ENCODE measurements at regions not wholly inside any gene's neighbourhood (a gene's known extent, or its start where the extent isn't known, plus 50 kb on each side); places are given as distances from the start of the nearest gene placed in this dataset.
"Not testable (repeated sequence)": the region's sequence is repeated elsewhere in the genome, so short reads cannot be mapped to it uniquely, and the experiment has no call there.

GRCh38 chr16:29202642-29203041, 203.9 kb downstream of the NPIPB11 start:
- H3K4me3 ChIP-seq (ENCODE audit: low read depth, low read length); DNase-seq (ENCODE audit: low read depth): not testable (repeated sequence)

GRCh38 chr16:29202025-29202632, 204.4 kb downstream of the NPIPB11 start:
- not testable (repeated sequence) for H3K4me3 ChIP-seq (ENCODE audit: low read depth, low read length); DNase-seq (ENCODE audit: low read depth)

DNA sequence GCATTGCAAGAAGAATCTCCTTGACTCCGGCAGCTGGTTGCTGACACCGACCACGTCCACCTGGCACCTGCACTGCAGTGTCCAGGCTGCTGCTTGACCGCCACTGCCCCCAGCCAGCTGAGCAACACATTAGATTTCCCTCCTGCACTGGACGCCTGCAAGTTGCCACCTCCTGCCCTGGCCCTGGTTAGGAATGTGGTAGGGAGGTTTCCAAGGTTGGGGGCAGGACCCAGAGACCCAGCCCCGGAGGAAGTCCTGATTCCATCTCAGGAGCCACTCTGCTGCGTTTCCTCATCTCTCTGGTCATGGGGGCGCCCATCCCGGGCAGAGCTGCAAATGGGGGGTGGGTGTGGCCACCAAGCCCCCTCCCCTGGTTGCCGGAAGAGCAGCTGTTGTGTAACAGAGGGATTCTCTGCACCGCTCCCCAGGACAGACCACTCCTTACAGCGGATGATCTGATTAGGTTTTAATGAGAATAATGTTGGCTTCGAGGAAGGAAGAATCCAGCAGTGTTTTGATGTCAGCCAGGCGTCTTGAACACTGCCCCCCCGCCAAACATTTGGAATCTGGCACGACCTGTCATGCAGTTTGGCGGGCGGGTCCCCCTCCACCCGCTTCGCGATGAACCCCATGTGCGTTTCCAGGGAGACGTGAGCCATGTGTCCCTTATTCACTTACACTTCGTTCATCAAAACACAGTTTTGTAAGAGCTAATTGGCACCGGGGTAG, 205.1 kb downstream of the NPIPB11 start:
- not testable (repeated sequence) for DNase-seq (ENCODE audit: low read depth); H3K4me3 ChIP-seq (ENCODE audit: low read depth, low read length)

DNA sequence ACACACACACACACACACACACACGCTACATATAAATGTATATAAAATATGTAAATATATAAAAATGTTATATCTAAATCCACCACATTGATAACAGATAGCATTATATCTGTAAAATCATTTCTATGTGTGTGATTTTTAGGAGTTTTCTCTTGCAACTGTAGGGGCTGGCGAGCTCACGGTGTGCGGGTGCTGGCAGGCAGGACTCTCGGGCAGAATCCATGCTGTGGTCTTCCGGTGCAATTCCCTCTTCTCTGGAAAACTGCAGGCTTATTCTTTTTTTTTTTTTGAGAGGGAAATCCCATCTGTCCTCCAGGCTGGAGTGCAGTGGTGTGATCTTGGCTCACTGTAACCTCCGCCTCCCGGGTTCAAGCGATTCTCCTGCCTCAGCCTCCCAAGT, 205.8 kb downstream of the NPIPB11 start:
- not testable (repeated sequence) for H3K4me3 ChIP-seq (ENCODE audit: low read depth, low read length)

GRCh38 chr16:29200135-29200601, 206.3 kb downstream of the NPIPB11 start:
- not testable (repeated sequence) for H3K4me3 ChIP-seq (ENCODE audit: low read depth, low read length); DNase-seq (ENCODE audit: low read depth)

More for the DNA sequence above, 205.8 kb downstream of the NPIPB11 start:
- not testable (repeated sequence) for DNase-seq (ENCODE audit: low read depth)

- not testable (repeated sequence) for DNase-seq (ENCODE audit: low read depth); H3K4me3 ChIP-seq (ENCODE audit: low read depth, low read length)
Measured at GRCh38 chr16:29199626-29200025, 206.9 kb downstream of the NPIPB11 start.

DNA sequence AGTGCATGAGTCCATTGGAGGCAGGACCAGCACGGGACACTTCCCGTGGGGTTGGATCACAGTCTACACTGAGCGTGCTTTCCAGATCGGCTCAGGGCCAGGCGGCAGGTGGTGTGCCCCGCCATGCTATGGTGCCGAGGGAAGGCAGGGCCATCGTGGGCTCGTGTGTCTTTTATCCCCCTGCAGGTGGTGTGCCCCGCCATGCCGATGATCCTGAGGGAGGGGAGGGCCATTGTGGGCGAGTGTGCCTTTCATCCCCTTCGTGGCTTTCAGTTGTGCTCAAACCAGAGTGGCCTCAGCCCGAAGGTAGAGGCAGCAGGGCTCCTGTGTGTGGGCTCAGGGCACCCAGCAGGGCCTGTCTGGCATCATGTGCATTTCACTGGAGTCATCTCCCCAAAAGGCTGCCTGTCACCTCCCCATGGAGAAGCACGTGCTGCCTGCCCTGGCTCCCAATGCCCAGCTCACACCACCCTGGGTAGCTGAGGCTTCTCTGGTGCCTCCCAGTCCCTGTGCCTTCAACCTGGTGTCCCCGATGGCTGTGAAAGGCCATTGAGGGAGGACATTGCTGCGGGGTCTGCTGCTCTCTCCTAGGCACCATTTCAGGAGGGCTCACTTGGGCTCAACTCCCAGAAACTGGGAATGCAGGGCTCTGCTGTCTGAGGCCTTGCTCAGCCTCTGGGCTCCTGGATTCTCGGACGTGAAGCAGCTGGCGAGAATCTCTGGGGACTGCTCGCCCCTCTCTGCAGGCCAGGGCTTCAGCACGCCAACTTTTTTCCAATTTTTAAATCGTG, 207.6 kb downstream of the NPIPB11 start:
- no peak overlapping the region for H3K4me3 ChIP-seq (ENCODE audit: low read depth, low read length)
- no peak for TF ChIP-seq MYC (IDR thresholded peaks at IDR 0.05; ENCODE audit: low read depth, low read length)
- TF ChIP-seq, protein P1, sequence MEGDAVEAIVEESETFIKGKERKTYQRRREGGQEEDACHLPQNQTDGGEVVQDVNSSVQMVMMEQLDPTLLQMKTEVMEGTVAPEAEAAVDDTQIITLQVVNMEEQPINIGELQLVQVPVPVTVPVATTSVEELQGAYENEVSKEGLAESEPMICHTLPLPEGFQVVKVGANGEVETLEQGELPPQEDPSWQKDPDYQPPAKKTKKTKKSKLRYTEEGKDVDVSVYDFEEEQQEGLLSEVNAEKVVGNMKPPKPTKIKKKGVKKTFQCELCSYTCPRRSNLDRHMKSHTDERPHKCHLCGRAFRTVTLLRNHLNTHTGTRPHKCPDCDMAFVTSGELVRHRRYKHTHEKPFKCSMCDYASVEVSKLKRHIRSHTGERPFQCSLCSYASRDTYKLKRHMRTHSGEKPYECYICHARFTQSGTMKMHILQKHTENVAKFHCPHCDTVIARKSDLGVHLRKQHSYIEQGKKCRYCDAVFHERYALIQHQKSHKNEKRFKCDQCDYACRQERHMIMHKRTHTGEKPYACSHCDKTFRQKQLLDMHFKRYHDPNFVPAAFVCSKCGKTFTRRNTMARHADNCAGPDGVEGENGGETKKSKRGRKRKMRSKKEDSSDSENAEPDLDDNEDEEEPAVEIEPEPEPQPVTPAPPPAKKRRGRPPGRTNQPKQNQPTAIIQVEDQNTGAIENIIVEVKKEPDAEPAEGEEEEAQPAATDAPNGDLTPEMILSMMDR (IDR thresholded peaks at IDR 0.05; ENCODE audit: low read depth, low read length), result no peak
- TF ChIP-seq POLR2A (IDR thresholded peaks at IDR 0.05; ENCODE audit: extremely low read depth, insufficient read length), result no peak
- TF ChIP-seq MAX (IDR thresholded peaks at IDR 0.05; ENCODE audit: low read depth, low read length), result no peak
- DNase-seq (ENCODE audit: low read depth), result no peak

DNA sequence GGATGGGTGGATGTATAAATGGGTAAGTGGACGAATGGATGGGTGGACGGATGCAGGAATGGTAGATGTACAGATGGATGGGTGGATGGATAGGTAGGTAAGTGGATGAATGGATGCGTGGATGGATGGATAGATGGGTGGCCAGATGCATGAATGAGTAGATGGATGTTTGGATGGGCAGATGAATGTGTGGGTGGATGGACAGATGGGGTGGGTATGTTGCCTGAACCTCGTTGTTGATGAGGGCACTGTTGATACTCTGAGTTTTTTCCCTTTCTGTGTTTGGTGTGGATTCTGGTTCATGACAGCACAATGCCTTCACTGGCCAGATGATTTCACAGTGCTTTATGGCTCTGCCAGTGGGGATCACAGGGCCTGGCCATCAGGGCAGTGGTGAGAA, 208.3 kb downstream of the NPIPB11 start:
- DNase-seq (ENCODE audit: low read depth), result no peak
- TF ChIP-seq MYC (IDR thresholded peaks at IDR 0.05; ENCODE audit: low read depth, low read length), result no peak
- no peak for TF ChIP-seq POLR2A (IDR thresholded peaks at IDR 0.05; ENCODE audit: extremely low read depth, insufficient read length)
- TF ChIP-seq, protein P1 (IDR thresholded peaks at IDR 0.05; ENCODE audit: low read depth, low read length), result no peak
- TF ChIP-seq MAX (IDR thresholded peaks at IDR 0.05; ENCODE audit: low read depth, low read length), result no peak
- H3K4me3 ChIP-seq (ENCODE audit: low read depth, low read length), result no peak overlapping the region

DNA sequence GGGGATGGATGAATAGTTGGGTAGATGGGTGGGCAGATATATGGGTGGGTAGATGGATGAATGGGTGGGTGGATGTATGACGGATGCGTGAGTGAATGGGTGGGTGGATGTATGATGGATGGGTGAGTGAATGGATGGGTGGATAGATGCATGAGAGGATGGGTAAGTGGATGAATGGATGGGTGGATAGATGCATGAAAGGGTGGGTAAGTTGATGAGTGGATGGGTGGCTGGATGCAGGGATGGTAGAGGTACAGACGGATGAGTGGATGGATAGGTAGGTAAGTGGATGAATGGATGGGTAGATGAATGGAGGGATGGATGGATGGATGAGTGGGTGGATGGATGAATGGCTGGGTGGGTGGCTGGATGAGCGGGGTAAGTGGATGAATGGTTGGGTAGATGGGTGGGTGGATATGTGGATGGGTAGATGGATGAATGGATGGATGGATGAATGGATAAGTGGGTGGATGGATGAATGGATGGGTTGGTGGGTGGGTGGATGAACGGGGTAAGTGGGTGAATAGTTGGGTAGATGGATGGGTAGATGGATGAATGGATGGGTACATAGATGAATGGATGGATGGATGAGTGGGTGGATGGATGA, 208.9 kb downstream of the NPIPB11 start:
- DNase-seq (ENCODE audit: low read depth); H3K4me3 ChIP-seq (ENCODE audit: low read depth, low read length): not testable (repeated sequence)

DNA sequence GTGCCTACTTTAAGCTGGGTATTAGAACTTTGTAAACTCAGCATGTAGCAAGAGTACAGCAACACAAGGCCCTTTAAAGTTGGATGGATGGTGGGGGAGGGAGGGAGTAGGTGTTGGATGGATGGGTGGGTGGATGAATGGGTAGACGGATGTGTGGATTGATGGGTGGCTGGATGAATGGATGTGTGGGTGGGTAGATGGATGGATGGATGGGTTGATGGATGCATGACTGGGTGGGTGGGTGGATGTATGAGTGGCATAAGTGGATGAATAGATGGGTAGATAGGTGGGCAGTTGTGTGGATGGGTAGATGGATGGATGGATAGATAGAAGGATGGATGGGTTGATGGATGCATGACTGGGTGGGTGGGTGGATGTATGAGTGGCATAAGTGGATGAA, 209.8 kb downstream of the NPIPB11 start:
- H3K4me3 ChIP-seq (ENCODE audit: low read depth, low read length); DNase-seq (ENCODE audit: low read depth): not testable (repeated sequence)

- not testable (repeated sequence) for DNase-seq (ENCODE audit: low read depth); H3K4me3 ChIP-seq (ENCODE audit: low read depth, low read length)
Measured at GRCh38 chr16:29195116-29195872, 210.4 kb downstream of the LAT start.

DNA sequence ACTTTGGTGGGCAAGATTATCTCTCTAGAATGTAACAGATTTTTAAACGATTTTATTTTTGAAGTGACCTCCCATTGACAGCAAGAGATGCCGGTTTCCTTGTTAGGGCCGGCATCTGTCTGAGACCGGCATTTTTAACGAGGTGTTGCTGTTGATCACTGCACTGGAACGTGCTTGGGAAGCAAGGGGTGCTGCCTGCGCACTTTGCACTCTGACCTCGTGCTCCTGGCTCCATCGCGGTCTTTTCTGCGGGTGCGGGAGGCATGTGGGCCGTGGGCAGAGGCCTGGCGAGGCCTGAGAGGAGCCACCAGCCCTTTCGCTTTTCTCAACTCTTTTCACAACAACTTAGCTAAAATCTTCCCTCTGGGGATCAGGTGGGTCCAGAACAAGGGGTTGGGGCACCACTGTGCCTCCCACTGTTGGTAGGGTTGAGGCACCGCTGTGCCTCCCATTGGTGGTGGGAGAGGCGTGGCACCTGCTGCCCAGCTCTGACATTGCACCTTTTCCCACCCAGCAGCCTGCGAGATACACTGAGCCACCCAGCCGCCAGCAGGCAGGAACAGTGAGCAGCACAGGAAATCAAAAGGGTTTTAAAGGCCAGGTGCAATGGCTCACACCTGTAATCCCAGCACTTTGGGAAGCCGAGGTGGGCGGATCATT, 209.5 kb downstream of the LAT start:
- H3K4me3 ChIP-seq (ENCODE audit: low read depth, low read length); DNase-seq (ENCODE audit: low read depth): not testable (repeated sequence)

DNA sequence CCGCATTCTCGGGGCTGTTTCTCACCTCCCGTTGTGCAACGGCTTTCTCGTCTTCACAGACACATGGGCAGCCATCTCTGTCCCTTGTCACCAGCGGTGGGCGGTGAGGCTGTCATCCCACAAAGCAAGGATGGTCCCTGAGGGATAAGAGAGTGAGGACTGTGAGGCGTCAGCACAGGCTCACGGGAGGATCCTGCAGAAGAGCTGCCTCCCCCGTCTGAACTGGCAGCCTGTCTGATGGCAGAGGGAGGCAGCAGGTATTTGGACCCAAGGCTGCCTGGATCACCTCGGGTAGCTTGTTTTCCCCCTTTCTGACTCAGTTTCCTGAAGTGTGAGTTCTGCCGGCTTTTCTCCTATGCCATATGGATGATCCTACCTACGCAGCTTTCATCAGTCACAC, 208.8 kb downstream of the LAT start:
- not testable (repeated sequence) for H3K4me3 ChIP-seq (ENCODE audit: low read depth, low read length); DNase-seq (ENCODE audit: low read depth)

DNA sequence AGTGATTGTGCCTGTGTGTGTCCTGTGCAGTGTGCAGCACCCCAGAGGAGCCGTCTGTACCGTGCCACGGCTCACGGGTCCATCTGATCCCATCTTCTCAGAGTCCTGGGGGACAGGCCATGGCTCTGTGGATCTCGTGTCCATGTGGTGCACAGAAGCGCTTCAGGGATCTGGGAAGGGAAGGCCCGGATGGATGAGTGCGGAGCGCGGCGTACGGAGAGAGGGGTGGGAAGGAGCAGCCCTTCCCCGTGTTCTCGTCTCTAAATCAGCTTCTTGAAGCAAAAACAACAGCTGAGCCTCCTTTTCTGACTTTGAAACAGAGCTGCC, 208.4 kb downstream of the LAT start:
- not testable (repeated sequence) for DNase-seq (ENCODE audit: low read depth); H3K4me3 ChIP-seq (ENCODE audit: low read depth, low read length)
